ENCODE measurements at regions not wholly inside any gene's neighbourhood (a gene's known extent, or its start where the extent isn't known, plus 50 kb on each side); places are given as distances from the start of the nearest gene placed in this dataset.
"Not testable (repeated sequence)": the region's sequence is repeated elsewhere in the genome, so short reads cannot be mapped to it uniquely, and the experiment has no call there.

GRCh38 chr4:188383180-188383579 lies 243.9 kb downstream of the TRIML1 start:
- DNase-seq = no peak

- no peak for DNase-seq
Measured at GRCh38 chr4:188387179-188387791, 248.0 kb downstream of the TRIML1 start.

DNA sequence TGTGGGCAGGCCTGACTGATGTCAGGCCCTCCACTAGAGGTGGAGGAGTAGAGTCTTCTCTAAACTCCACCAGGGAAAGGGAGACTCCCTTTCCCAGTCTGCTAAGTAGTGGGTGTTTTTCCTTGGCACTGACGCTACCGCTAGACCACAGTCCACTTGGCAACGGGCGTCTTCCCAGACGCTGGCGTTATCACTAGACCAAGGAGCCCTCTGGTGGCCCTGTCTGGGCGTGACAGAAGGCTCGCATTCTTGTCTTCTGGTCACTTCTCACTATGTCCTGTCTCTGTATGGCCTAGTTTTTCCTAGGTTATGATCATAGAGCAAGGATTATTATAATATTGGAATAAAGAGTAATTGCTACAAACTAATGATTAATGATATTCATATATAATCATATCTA lies 252.1 kb downstream of the TRIML1 start:
- DNase-seq = not testable (repeated sequence)

DNA sequence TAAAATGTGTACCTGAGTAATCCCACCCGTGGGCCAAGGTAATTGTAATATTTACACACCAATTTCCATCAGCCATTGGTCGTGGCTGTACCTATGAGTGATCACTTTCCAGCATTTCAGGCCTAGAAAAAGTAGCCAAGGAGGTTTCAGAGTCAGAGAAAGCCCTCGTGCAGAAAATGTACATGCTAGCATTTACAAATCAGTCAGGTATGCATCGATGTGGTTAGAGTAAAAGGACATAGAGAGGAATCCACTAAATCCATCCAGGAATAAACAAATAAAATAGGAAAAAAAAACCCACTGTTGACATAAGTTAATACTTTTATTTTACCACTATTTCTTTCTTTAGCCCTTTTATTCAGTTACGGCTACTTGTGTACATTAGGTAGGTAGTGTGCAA lies 256.8 kb downstream of the TRIML1 start:
- DNase-seq = no peak

- no peak for DNase-seq
Measured at GRCh38 chr4:188399834-188400233, 260.6 kb downstream of the TRIML1 start.

- no peak for DNase-seq
Measured at GRCh38 chr4:188400451-188400850, 261.2 kb downstream of the TRIML1 start.

DNA sequence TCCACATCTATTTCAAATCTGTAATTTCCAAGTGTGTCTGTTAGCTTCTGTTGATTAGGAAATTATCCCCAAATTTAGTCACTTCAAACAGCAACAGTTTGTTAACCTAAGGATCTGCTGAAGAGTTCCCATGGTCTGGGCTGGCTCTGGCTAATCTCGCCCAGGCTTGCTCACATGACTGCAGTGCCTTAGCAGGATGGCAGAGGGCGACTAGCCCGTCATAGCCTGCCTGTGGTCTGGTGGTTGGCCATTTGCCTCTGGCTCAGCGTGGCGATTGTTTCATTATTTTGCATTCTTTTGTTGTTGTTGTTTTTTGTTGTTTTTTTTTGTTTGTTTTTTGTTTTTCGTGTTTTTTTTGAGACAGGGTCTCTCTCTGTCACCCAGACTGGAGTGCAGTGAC lies 264.0 kb downstream of the TRIML1 start:
- DNase-seq = no peak

DNA sequence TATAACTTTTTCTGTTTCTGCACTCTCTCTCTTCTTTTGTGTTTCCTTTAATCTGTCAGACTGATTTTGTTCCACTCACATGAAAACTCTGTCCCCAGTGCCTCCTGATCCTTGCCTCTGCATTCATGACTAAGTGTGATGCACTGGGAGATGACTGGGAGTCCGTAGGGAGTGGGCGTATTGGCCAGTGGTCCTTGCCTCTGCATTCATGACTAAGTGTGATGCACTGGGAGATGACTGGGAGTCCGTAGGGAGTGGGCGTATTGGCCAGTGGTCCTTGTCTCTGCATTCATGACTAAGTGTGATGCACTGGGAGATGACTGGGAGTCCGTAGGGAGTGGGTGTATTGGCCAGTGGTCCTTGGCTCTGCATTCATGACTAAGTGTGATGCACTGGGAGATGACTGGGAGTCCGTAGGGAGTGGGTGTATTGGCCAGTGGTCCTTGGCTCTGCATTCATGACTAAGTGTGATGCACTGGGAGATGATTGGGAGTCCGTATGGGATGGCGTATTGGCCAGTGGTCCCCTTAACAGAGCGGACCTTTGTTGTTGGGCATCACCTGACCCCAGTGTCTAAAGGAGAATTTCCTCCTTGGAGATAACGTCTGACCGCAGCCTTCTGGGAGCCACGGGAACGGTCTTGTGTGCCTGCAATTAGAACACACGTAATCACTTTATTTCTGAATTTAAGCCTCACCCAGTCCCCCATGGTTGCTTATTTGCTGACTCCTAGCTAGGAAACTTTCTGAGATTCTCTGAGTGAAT lies 266.0 kb downstream of the TRIML1 start:
- not testable (repeated sequence) for DNase-seq

DNA sequence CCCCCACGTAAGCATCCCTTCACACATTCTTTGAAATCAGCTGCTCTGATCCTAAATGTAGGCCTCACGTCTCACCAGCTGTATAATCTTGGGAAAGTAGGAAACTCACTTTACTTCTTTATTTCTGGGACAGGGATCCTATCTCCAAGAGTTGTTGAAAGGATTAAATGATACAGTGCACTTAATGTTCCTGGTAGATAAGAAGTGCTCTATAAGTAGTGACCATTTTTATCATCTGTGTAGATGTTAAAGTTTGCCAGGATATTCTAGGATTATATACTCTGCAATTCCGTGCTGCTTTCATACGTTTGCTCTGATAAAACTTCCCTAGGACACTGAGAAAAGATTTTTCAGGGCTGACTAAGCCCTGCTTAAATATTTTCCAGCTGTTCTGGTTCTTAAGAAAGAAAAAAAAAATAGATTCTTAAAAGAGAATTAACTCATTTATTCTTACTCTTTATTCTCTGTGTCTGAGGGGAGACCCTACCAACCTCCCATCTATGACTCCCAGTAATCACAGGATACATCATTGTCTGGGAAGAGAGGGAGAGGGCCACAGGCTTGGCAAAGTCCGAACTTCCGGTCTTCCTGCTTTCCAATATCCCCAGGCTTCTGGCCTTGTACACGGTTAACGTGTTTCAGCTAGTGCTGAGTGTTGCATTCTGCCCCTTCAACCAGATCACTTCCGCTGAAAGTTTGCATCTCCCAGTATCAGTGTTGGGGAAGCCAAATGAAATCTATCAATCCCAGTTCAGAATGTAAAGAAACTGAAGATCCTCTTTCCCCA lies 269.2 kb downstream of the TRIML1 start:
- no peak for DNase-seq

GRCh38 chr4:188409851-188410250 lies 270.6 kb downstream of the TRIML1 start:
- DNase-seq = no peak

DNA sequence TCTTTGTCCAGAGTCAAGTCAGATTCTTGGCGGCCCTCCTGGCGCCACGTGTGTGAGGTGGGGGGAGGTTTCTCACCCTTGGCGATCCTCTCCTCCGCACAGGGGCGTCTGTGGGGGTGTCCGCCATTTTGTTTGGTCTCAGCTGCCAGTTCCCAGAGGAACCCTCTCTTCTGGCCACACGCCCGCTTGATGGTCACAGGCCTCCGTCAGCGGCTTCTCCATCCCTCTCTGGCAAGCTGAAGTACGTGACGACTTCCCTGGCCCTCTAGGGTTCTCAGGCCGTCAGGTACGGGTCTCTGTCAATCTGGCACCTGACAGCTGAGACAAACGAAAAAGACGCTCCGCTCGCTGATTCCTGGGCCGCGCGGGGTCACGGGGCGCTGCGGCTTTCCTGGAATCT lies 272.6 kb downstream of the TRIML1 start:
- no peak for DNase-seq

DNA sequence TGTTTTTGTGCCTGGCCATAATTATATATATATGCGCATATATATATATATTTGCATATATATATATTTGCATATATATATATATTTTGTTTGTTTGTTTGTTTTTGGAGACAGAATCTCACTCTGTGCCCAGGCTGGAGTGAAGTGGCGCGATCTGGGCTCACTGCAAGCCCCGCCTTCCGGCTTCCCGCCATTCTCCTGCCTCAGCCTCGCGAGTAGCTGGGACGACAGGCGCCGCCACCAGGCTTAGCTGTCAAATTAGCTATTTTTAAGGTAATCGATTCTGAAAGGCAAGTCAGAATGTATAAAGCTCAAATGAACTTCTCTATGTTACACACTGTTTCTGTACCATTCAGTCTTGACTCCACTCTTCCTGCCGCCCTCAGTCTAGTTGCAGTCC lies 273.3 kb downstream of the TRIML1 start:
- DNase-seq = no peak

- DNase-seq = no peak
Measured at GRCh38 chr4:188414441-188414840, 275.2 kb downstream of the TRIML1 start.

- no peak for DNase-seq
Measured at GRCh38 chr4:188417181-188417580, 277.9 kb downstream of the TRIML1 start.

DNA sequence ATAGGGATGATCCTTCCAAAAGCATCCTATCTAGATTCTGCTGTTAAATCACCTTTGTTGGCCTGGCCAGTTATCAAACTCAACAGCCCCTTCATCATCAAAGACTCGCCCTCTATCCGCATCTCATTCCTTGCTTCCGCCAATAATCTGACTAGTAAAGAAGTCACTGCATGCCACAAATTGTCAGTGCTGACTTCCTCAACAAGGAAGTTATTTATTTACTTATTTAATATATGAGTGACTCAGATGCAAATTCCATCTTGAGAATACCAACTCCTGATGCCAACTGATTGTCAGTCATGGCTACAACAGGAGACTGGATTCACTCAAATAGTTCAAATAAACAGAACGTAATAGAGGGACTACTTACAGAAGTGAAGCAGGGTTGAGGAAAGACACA lies 283.8 kb downstream of the TRIML1 start:
- no peak for DNase-seq

DNA sequence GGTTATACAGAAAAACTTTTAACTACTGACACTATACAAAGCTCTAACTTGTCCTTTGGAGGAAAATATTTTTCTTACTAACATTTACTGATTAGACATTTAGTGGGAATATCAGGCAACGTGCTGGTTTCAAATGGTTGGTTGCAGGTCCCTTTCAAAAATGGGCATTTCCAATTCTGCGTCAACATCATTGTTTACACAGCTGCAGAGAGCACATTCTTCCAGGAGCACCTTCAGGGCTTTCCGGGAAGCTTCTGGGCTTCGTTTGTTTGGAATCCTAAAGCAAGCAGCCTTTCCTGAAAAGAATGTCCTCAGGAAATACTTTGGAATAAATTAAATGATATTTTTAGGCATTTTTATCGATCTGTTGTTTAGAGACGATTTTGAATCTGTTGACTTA lies 289.7 kb downstream of the TRIML1 start:
- DNase-seq = no peak

DNA sequence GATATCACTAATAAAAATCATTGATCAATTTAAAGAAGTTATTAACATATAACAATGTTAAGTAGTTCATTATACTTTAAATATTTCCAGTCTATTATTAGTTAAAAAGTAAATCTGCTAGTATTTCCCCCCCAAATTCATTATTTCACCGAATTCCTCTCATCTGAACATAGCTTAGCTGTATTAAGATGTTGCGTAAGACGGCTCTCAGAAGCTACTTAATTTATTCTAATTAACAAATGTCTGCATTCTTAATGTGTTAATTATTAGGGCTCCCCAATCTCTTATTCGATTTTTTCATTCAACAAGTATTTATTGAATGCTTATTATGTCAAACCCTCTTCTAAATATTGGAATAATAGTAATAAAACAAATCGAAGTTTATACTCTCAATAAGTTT lies 290.7 kb downstream of the TRIML1 start:
- no peak for DNase-seq

GRCh38 chr4:188430384-188430783 lies 291.1 kb downstream of the TRIML1 start:
- DNase-seq = no peak

- DNase-seq = no peak
Measured at GRCh38 chr4:188432328-188432727, 293.1 kb downstream of the TRIML1 start.

- no peak for DNase-seq
Measured at GRCh38 chr4:188433741-188434315, 294.6 kb downstream of the TRIML1 start.

GRCh38 chr4:188434643-188435042 lies 295.4 kb downstream of the TRIML1 start:
- no peak for DNase-seq

- no peak for DNase-seq
Measured at GRCh38 chr4:188435381-188435780, 296.1 kb downstream of the TRIML1 start.

DNA sequence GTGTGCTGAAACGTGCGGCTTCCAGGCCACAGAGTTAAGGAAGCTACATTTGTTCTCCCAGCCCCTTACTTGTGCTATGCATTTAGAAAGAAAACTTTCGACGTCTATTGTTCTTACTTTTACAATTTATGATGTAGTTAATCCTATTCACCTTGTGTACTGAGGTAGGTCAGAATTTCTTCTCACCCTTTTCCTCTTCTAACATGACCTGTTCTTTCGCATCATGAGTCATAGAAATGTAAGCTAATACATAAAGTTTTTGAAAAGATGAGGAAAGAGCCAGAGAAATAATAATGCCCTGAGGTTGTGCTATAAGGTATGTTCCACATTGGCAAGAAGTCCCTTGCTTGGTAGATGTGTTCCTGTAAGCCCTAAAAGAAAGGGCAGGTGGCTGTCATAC lies 298.3 kb downstream of the TRIML1 start:
- DNase-seq = no peak

- not testable (repeated sequence) for DNase-seq
Measured at GRCh38 chr4:188438391-188438824, 299.2 kb downstream of the TRIML1 start.

All from stimulated activated CD4-positive, alpha-beta T cell treated with anti-CD3 and anti-CD28 coated beads, Interleukin-1b, Interleukin-23, amount 100 ng/mL, for 48 hours (primary cell).